DND-41 (cell line): ENCODE measurements at regions not wholly inside any gene's neighbourhood (a gene's known extent, or its start where the extent isn't known, plus 50 kb on each side); places are given as distances from the start of the nearest gene placed in this dataset.

Experiments used
- EZH2 ChIP-seq: IDR thresholded peaks from 3 replicates; pipeline ENCODE4 v1.6.1; 2012; ENCODE audit warnings: borderline replicate concordance, low read depth, mild to moderate bottlenecking, moderate library complexity, low read length, inconsistent platforms; ENCODE audit not compliant: severe bottlenecking
- TF ChIP-seq, protein P1 (sequence below): IDR thresholded peaks from 2 replicates; pipeline ENCODE4 v1.5.1; 2012; ENCODE audit warnings: borderline replicate concordance, low read length, moderate library complexity, mild to moderate bottlenecking; ENCODE audit not compliant: poor library complexity, severe bottlenecking; ENCODE audit errors: extremely low read depth

- TF ChIP-seq, protein P1, sequence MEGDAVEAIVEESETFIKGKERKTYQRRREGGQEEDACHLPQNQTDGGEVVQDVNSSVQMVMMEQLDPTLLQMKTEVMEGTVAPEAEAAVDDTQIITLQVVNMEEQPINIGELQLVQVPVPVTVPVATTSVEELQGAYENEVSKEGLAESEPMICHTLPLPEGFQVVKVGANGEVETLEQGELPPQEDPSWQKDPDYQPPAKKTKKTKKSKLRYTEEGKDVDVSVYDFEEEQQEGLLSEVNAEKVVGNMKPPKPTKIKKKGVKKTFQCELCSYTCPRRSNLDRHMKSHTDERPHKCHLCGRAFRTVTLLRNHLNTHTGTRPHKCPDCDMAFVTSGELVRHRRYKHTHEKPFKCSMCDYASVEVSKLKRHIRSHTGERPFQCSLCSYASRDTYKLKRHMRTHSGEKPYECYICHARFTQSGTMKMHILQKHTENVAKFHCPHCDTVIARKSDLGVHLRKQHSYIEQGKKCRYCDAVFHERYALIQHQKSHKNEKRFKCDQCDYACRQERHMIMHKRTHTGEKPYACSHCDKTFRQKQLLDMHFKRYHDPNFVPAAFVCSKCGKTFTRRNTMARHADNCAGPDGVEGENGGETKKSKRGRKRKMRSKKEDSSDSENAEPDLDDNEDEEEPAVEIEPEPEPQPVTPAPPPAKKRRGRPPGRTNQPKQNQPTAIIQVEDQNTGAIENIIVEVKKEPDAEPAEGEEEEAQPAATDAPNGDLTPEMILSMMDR, result no peak
- TF ChIP-seq EZH2, result no peak
Measured at GRCh38 chrX:139079789-139080188, 368.3 kb upstream of the FGF13 start.
